ENCODE measurements at regions not wholly inside any gene's neighbourhood (a gene's known extent, or its start where the extent isn't known, plus 50 kb on each side); places are given as distances from the start of the nearest gene placed in this dataset.

DNA sequence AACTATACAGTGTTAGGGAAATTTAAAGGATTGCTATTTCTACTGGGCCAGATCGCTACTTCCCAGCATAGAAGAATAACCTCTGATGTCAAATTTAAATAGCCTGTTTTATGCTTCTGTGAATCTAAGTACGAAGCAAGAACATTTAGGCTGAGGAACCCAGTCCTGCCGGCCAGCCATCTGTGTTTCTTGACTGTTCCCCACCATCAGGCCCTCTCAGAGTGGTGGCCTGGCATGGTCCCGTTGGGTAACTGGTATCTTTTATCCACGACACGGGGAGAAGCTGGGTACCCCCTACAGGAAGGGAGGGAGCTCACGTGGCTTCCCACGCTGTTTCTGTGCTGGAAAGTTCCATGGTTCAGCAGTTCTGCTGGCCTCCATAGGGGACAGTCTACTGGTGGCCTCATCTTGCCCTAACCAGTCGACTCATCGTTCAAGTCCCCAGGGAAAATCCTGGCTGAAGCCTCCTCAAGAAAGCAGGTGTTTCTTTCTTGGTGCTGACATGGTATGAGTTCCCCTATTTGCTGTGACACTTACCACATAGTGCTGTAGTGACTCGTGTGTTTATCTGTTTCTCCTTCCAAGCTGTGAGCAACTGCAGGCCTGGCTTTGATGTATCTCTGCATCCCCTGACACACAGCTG is 201.7 kb upstream of the NLRP1 start:
- H3K9me3 Mint-ChIP-seq: peaks cover 21% of the 10 kb centered on the region
- H3K27ac ChIP-seq: no peak overlapping the region
- no peak for TF ChIP-seq EZH2phosphoT487 (IDR thresholded peaks at IDR 0.05)
- TF ChIP-seq EZH2 (IDR thresholded peaks at IDR 0.05): no peak
- TF ChIP-seq, protein P1, sequence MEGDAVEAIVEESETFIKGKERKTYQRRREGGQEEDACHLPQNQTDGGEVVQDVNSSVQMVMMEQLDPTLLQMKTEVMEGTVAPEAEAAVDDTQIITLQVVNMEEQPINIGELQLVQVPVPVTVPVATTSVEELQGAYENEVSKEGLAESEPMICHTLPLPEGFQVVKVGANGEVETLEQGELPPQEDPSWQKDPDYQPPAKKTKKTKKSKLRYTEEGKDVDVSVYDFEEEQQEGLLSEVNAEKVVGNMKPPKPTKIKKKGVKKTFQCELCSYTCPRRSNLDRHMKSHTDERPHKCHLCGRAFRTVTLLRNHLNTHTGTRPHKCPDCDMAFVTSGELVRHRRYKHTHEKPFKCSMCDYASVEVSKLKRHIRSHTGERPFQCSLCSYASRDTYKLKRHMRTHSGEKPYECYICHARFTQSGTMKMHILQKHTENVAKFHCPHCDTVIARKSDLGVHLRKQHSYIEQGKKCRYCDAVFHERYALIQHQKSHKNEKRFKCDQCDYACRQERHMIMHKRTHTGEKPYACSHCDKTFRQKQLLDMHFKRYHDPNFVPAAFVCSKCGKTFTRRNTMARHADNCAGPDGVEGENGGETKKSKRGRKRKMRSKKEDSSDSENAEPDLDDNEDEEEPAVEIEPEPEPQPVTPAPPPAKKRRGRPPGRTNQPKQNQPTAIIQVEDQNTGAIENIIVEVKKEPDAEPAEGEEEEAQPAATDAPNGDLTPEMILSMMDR (IDR thresholded peaks at IDR 0.05): no peak

DNA sequence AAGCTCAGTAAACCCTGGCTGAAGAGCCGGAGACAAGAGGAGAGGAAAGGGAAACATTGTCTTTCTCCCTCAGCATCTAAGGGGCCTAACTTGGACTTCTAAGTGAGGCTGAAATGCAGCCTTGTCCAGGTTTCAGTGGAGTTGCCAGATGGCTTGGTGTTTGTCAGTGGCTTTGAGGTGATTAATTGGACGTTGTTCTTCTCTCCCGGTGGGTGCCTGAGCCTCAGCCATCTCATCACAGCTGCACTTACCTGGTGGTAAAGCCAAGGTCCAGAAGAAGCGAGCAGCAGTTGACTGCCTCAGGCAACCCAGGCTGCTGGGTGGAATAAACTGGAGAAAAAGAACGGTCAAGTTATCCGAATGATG is 202.2 kb upstream of the NLRP1 start:
- Mint-ChIP-seq H3K4me1 (peaks cover 45% of the 10 kb centered on the region), H3K9me3 (peaks cover 23% of the 10 kb centered on the region), H3K36me3 (no peaks in the 10 kb centered on the region), H3K27ac (no peak overlapping the region), H3K27me3 (ENCODE audit: insufficient read depth, low read depth) (peaks cover 13% of the 10 kb centered on the region), H3K4me3 (no peak overlapping the region)
- H3K4me3 ChIP-seq: no peak overlapping the region
- no peak overlapping the region for H3K9ac ChIP-seq
- TF ChIP-seq EZH2 (IDR thresholded peaks at IDR 0.05) (no peak), EZH2phosphoT487 (IDR thresholded peaks at IDR 0.05) (no peak)
- TF ChIP-seq, protein P1 (IDR thresholded peaks at IDR 0.05): no peak
- H2AFZ ChIP-seq (replicated peaks): no peak overlapping the region
- H3K36me3 ChIP-seq: no peaks in the 10 kb centered on the region
- H3K4me2 ChIP-seq: no peak overlapping the region
- H3K4me1 ChIP-seq: peaks cover 13% of the 10 kb centered on the region
- H4K20me1 ChIP-seq (ENCODE audit: low read depth): peaks cover 7% of the 10 kb centered on the region
- H3F3A ChIP-seq (ENCODE audit: low read depth): peaks cover 13% of the 10 kb centered on the region
- no peaks in the 10 kb centered on the region for H3K79me2 ChIP-seq (ENCODE audit: low read depth)
- no peak overlapping the region for H3K27ac ChIP-seq
- H3K27me3 ChIP-seq: no peaks in the 10 kb centered on the region
- DNase-seq (ENCODE audit: low spot score): no peak
- no peaks in the 10 kb centered on the region for H3K9me3 ChIP-seq (ENCODE audit: low read depth)

More for the DNA sequence above, 201.7 kb upstream of the NLRP1 start:
- H4K20me1 ChIP-seq (ENCODE audit: low read depth): peaks cover 7% of the 10 kb centered on the region
- no peak overlapping the region for H3K4me2 ChIP-seq
- no peaks in the 10 kb centered on the region for H3K9me3 ChIP-seq (ENCODE audit: low read depth)
- Mint-ChIP-seq H3K36me3 (no peaks in the 10 kb centered on the region), H3K27ac (no peak overlapping the region), H3K4me3 (no peak overlapping the region), H3K27me3 (ENCODE audit: insufficient read depth, low read depth) (peaks cover 14% of the 10 kb centered on the region), H3K4me1 (peaks cover 48% of the 10 kb centered on the region)
- H3K9ac ChIP-seq: no peak overlapping the region
- no peaks in the 10 kb centered on the region for H3K36me3 ChIP-seq
- no peak overlapping the region for H2AFZ ChIP-seq (replicated peaks)
- H3K79me2 ChIP-seq (ENCODE audit: low read depth): no peaks in the 10 kb centered on the region
- DNase-seq (ENCODE audit: low spot score): no peak
- peaks cover 13% of the 10 kb centered on the region for H3K4me1 ChIP-seq
- peaks cover 13% of the 10 kb centered on the region for H3F3A ChIP-seq (ENCODE audit: low read depth)
- no peaks in the 10 kb centered on the region for H3K27me3 ChIP-seq
- no peak overlapping the region for H3K4me3 ChIP-seq

DNA sequence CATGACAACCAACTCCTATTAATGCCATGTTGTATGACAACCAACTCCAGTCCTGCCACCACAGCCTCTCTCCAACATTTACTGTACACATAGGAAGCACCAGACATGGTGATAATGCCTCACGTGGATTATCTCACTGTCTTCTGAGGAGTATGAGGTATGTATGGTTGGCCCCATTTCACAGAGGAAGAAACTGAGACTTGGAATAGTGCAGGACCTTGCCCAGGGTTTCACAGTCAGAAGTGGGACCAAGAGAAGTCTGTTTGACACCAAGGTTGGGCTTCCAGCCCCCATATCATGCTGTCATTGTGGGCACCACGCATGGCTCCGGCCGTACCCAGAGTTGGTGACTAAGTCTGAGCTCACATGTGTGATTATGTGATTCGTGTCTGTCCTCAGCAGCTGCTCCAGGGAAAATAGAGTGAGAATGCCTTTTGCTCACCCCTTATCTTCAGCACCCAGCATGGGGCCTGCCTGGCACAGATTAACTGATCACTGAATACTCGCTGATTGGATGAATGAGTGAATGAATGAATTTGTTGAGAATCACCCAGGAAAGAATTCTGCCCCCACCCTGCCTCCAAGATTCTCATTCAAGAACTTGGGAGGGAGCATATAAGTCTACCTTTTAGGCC is 204.1 kb upstream of the NLRP1 start:
- Histone ChIP-seq H3K79me2 (ENCODE audit: low read depth) (no peaks in the 10 kb centered on the region), H2AFZ (replicated peaks) (no peak overlapping the region), H3K4me2 (no peak overlapping the region), H3F3A (ENCODE audit: low read depth) (peaks cover 13% of the 10 kb centered on the region), H3K27ac (no peak overlapping the region), H3K4me1 (peaks cover 13% of the 10 kb centered on the region), H4K20me1 (ENCODE audit: low read depth) (peaks cover 7% of the 10 kb centered on the region), H3K4me3 (no peak overlapping the region), H3K9me3 (ENCODE audit: low read depth) (no peaks in the 10 kb centered on the region), H3K27me3 (no peaks in the 10 kb centered on the region), H3K36me3 (no peaks in the 10 kb centered on the region), H3K9ac (no peak overlapping the region)
- H3K27me3 Mint-ChIP-seq (ENCODE audit: insufficient read depth, low read depth): peaks cover 16% of the 10 kb centered on the region
- no peak overlapping the region for H3K27ac Mint-ChIP-seq
- H3K4me1 Mint-ChIP-seq: peaks cover 45% of the 10 kb centered on the region
- no peak for TF ChIP-seq EZH2 (IDR thresholded peaks at IDR 0.05)
- TF ChIP-seq, protein P1 (IDR thresholded peaks at IDR 0.05): no peak
- TF ChIP-seq EZH2phosphoT487 (IDR thresholded peaks at IDR 0.05): no peak
- peaks cover 27% of the 10 kb centered on the region for H3K9me3 Mint-ChIP-seq
- H3K4me3 Mint-ChIP-seq: peak overlapping the region; percentile 59
- DNase-seq (ENCODE audit: low spot score): no peak
- H3K36me3 Mint-ChIP-seq: no peaks in the 10 kb centered on the region
